ENCODE measurements at regions not wholly inside any gene's neighbourhood (a gene's known extent, or its start where the extent isn't known, plus 50 kb on each side); places are given as distances from the start of the nearest gene placed in this dataset.

DNA sequence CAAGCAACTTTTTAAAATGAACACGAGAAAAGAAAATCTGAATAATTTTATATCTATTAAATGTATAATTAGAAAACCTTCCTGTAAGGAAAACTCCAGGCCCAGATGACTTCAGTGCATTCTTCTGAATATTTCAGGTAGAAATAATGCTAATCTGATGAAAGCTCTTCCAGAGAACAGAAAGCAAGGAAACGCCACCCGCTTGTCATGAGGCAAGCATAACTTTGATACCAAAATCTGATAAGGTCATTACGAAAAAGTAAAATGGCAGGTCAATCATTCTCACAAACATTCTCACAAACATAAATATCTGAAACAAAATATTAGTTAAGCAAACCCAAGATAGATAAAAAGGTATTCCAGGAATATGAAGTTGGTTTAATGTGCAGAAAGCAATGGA lies 60.6 kb upstream of the PCSK6 start:
- ChIA-PET POLR2A (no interaction called here), CTCF (ENCODE audit: low intra/inter-chr PET ratio, low total read pairs) (no interaction called here)
- in situ Hi-C loops (cut with HindIII; ENCODE audit: extremely low pct_ligation_motif_present, low pct_unique_long_range_greater_than_20kb) (no loop called here), intact Hi-C loops (cut with micrococcal nuclease; ENCODE audit: unreplicated experiment) (no loop called here)
- H2AFZ ChIP-seq (ENCODE audit: low read length), result no peak overlapping the region
- H3K4me2 ChIP-seq (ENCODE audit: low read depth, low read length), result no peak overlapping the region
- no TSS peak for BruUV-seq (replicated peaks)
- no peak for TF ChIP-seq ZNF616 (CRISPR knock-in tag; IDR thresholded peaks at IDR 0.05; ENCODE audit: low read depth)
- no peak for TF ChIP-seq GABPA (IDR thresholded peaks at IDR 0.05; ENCODE audit: low read depth, low read length)
- no peak for TF ChIP-seq GABPA (CRISPR knock-in tag; IDR thresholded peaks at IDR 0.05; ENCODE audit: low read depth)
- TF ChIP-seq PLRG1 (conservative IDR thresholded peaks at IDR 0.05), result no peak
- TF ChIP-seq, protein P1, sequence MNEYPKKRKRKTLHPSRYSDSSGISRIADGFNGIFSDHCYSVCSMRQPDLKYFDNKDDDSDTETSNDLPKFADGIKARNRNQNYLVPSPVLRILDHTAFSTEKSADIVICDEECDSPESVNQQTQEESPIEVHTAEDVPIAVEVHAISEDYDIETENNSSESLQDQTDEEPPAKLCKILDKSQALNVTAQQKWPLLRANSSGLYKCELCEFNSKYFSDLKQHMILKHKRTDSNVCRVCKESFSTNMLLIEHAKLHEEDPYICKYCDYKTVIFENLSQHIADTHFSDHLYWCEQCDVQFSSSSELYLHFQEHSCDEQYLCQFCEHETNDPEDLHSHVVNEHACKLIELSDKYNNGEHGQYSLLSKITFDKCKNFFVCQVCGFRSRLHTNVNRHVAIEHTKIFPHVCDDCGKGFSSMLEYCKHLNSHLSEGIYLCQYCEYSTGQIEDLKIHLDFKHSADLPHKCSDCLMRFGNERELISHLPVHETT (CRISPR knock-in tag; conservative IDR thresholded peaks at IDR 0.05), result no peak
- TF ChIP-seq, protein P2, sequence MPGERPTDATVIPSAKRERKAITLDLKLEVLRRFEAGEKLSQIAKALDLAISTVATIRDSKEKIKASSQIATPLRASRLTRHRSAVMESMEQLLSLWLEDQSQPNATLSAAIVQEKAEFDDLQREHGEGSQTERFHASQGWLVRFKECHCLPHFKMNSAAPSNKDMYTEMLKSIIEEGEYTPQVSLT (CRISPR knock-in tag; IDR thresholded peaks at IDR 0.05; ENCODE audit: borderline replicate concordance, low read depth), result no peak
- no peak for TF ChIP-seq POLR2A (IDR thresholded peaks at IDR 0.05; ENCODE audit: insufficient read depth in 1 of 2, low read depth in 2 of 2, low read length in 2 of 2)
- TF ChIP-seq ZNF777 (CRISPR knock-in tag; IDR thresholded peaks at IDR 0.05), result no peak
- TF ChIP-seq ZMYM3 (CRISPR knock-in tag; IDR thresholded peaks at IDR 0.05), result no peak
- TF ChIP-seq, protein P3, sequence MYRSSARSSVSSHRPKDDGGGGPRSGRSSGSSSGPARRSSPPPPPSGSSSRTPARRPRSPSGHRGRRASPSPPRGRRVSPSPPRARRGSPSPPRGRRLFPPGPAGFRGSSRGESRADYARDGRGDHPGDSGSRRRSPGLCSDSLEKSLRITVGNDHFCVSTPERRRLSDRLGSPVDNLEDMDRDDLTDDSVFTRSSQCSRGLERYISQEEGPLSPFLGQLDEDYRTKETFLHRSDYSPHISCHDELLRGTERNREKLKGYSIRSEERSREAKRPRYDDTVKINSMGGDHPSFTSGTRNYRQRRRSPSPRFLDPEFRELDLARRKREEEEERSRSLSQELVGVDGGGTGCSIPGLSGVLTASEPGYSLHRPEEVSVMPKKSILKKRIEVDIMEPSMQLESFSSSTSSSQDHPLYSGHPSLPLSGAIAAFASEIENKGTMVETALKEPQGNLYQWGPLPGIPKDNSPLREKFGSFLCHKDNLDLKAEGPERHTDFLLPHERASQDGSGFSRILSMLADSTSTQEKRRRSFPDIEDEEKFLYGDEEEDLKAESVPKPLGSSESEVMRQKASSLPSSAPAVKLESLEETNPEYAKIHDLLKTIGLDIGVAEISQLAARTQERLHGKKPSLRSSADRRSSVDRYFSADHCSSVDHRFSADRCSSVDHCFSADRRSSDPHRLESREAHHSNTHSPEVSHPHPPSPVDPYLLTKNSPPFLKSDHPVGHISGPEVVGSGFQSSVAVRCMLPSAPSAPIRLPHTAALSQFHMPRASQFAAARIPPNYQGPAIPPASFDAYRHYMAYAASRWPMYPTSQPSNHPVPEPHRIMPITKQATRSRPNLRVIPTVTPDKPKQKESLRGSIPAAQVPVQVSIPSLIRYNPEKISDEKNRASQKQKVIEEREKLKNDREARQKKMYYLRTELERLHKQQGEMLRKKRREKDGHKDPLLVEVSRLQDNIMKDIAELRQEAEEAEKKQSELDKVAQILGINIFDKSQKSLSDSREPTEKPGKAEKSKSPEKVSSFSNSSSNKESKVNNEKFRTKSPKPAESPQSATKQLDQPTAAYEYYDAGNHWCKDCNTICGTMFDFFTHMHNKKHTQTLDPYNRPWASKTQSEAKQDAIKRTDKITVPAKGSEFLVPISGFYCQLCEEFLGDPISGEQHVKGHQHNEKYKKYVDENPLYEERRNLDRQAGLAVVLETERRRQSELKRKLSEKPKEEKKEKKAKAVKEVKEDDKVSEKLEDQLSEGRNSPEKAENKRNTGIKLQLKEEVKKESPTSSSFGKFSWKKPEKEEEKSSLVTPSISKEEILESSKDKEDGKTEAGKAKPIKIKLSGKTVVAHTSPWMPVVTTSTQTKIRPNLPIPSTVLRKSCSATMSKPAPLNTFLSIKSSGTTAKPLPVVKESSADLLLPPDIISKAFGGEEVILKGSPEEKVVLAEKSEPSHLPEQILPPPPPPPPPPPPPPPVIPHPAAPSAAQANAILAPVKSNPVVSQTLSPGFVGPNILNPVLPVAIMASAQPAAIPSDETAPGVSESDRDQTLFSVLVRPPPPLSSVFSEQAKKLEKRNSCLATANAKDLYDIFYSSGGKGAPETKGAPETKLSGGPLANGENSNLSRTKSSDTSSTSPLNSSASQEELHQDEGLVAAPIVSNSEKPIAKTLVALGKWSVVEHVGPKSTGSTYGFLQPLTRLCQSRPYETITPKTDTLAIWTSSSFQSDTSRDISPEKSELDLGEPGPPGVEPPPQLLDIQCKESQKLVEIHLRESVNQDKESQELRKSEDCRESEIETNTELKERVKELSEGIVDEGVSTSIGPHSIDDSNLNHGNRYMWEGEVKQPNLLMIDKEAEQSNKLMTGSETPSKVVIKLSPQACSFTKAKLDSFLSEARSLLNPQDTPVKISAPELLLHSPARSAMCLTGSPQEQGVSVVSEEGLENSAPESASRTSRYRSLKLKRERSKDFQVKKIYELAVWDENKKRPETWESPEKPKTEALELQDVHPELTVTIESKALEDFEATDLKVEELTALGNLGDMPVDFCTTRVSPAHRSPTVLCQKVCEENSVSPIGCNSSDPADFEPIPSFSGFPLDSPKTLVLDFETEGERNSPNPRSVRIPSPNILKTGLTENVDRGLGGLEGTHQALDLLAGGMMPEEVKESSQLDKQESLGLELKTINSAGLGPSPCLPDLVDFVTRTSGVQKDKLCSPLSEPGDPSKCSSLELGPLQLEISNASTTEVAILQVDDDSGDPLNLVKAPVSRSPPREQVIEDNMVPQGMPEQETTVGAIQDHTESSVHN (CRISPR knock-in tag; IDR thresholded peaks at IDR 0.05), result no peak
- TF ChIP-seq ZNF331 (CRISPR knock-in tag; IDR thresholded peaks at IDR 0.05), result no peak
- no peak for TF ChIP-seq ZNF883 (CRISPR knock-in tag; IDR thresholded peaks at IDR 0.05; ENCODE audit: not compliant biosample characterization)
- TF ChIP-seq ZMYM2 (CRISPR knock-in tag; IDR thresholded peaks at IDR 0.05), result no peak
- no peak overlapping the region for H3K9ac ChIP-seq (ENCODE audit: insufficient read depth, low read depth, low read length)
- H3K9me3 ChIP-seq (ENCODE audit: low read length), result no peaks in the 10 kb centered on the region
- H3K4me1 ChIP-seq (ENCODE audit: insufficient read depth, low read length), result no peaks in the 10 kb centered on the region
- no peaks in the 10 kb centered on the region for H3K79me2 ChIP-seq (ENCODE audit: insufficient read depth, low read length)
- H3K4me3 ChIP-seq (replicated peaks in 1 of 3; ENCODE audit: insufficient read depth in 1 of 3, low read depth in 2 of 3, low read length in 3 of 3), result no peak overlapping the region
- no peaks in the 10 kb centered on the region for H4K20me1 ChIP-seq (ENCODE audit: insufficient read depth, low read length)
- DNase-seq (ENCODE audit: low spot score), result no peak
- no peak overlapping the region for H3K27ac ChIP-seq (ENCODE audit: extremely low read length, insufficient read depth, low read length)
- no peaks in the 10 kb centered on the region for H3K36me3 ChIP-seq (replicated peaks in 1 of 2; ENCODE audit: control insufficient read depth in 1 of 2, insufficient read depth in 2 of 2, low read length in 2 of 2)
- FAIRE-seq, result no peak
- 87% methylated on average over 4 of the region's 4 CpGs for WGBS (ENCODE audit: low lambda C conversion rate)
- peaks cover 0 to 2% of the 10 kb centered on the region in 2 experiments; a peak in 2 of 5 replicates for H3K27me3 ChIP-seq (ENCODE audit: control insufficient read depth in 1 of 2, insufficient read depth in 2 of 2, low read length in 2 of 2)
- ATAC-seq, result no peak
